ENCODE measurements at regions not wholly inside any gene's neighbourhood (a gene's known extent, or its start where the extent isn't known, plus 50 kb on each side); places are given as distances from the start of the nearest gene placed in this dataset.

GRCh38 chr12:75702477-75703093, 191.2 kb upstream of the KRR1 start:
- Histone ChIP-seq H3K27ac (no peak overlapping the region), H3K36me3 (no peaks in the 10 kb centered on the region), H3K9me3 (no peaks in the 10 kb centered on the region), H3K4me3 (no peak overlapping the region), H3K27me3 (replicated peaks; ENCODE audit: insufficient read depth) (no peaks in the 10 kb centered on the region), H3K4me1 (replicated peaks) (no peaks in the 10 kb centered on the region)
- intact Hi-C loops (cut with DNase I): no loop called here
- TF ChIP-seq POLR2AphosphoS5 (IDR thresholded peaks at IDR 0.05) (no peak), POLR2A (IDR thresholded peaks at IDR 0.05) (no peak)
- TF ChIP-seq, protein P1, sequence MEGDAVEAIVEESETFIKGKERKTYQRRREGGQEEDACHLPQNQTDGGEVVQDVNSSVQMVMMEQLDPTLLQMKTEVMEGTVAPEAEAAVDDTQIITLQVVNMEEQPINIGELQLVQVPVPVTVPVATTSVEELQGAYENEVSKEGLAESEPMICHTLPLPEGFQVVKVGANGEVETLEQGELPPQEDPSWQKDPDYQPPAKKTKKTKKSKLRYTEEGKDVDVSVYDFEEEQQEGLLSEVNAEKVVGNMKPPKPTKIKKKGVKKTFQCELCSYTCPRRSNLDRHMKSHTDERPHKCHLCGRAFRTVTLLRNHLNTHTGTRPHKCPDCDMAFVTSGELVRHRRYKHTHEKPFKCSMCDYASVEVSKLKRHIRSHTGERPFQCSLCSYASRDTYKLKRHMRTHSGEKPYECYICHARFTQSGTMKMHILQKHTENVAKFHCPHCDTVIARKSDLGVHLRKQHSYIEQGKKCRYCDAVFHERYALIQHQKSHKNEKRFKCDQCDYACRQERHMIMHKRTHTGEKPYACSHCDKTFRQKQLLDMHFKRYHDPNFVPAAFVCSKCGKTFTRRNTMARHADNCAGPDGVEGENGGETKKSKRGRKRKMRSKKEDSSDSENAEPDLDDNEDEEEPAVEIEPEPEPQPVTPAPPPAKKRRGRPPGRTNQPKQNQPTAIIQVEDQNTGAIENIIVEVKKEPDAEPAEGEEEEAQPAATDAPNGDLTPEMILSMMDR (IDR thresholded peaks at IDR 0.05): no peak
- no peak for DNase-seq (ENCODE audit: low spot score)
- WGBS: 46% methylated on average over 5 of the region's 5 CpGs

DNA sequence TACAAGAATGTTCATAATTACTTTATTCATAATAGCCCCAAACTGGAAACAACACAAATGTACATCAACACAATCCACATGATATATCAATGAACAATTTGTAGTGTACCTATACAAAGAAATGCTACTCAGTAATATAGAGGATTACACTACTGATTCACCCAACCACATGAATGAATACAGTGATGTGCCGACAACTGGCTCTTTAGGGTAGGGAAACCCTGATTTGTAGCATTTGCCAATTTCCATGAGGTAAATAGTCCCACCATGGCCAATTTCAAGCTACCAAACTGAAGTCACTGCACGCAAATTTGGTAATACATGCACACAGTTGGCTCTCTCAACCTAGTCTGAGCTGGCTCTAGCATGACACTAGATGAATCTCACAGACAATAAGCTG, 190.4 kb upstream of the KRR1 start:
- H3K27ac ChIP-seq: no peak overlapping the region
- 98% methylated on average over 2 of the region's 2 CpGs for WGBS
- H3K36me3 ChIP-seq: no peaks in the 10 kb centered on the region
- DNase-seq (ENCODE audit: low spot score): no peak
- H3K4me1 ChIP-seq (replicated peaks): no peaks in the 10 kb centered on the region
- no peaks in the 10 kb centered on the region for H3K27me3 ChIP-seq (replicated peaks; ENCODE audit: insufficient read depth)
- no peak overlapping the region for H3K4me3 ChIP-seq
- intact Hi-C loops (cut with DNase I): no loop called here
- TF ChIP-seq POLR2AphosphoS5 (IDR thresholded peaks at IDR 0.05): no peak
- TF ChIP-seq, protein P1 (IDR thresholded peaks at IDR 0.05): no peak
- no peak for TF ChIP-seq POLR2A (IDR thresholded peaks at IDR 0.05)
- H3K9me3 ChIP-seq: no peaks in the 10 kb centered on the region

GRCh38 chr12:75699728-75700496, 188.5 kb upstream of the KRR1 start:
- H3K9me3 ChIP-seq: no peaks in the 10 kb centered on the region
- no peak overlapping the region for H3K4me3 ChIP-seq
- no peaks in the 10 kb centered on the region for H3K36me3 ChIP-seq
- no peak overlapping the region for H3K27ac ChIP-seq
- no peak for DNase-seq (ENCODE audit: low spot score)
- H3K4me1 ChIP-seq (replicated peaks): no peaks in the 10 kb centered on the region
- TF ChIP-seq, protein P1 (IDR thresholded peaks at IDR 0.05): no peak
- TF ChIP-seq POLR2AphosphoS5 (IDR thresholded peaks at IDR 0.05) (no peak), POLR2A (IDR thresholded peaks at IDR 0.05) (no peak)
- intact Hi-C loops (cut with DNase I): no loop called here
- H3K27me3 ChIP-seq (replicated peaks; ENCODE audit: insufficient read depth): no peaks in the 10 kb centered on the region
- WGBS: 64% methylated on average over 7 of the region's 7 CpGs

DNA sequence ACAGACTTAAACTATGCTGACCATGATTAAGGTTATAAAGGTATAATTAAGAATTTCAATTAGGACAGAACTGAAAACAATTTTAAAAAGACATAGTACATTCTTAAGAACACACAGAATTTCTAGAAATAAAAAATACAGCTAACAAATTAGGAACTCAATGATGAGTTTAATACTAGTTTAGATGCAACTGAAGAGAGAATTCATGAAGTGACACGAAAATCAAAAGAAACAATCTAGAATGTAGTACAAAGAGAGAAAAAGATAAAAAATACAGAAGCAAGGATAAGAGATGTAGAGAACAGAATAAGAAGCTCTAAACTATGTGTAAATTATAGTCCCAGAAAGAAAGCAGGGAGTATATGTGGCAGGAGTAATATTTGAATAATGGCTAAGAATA, 187.8 kb upstream of the KRR1 start:
- WGBS: 88% methylated on average over 1 of the region's 1 CpG
- no peaks in the 10 kb centered on the region for H3K27me3 ChIP-seq (replicated peaks; ENCODE audit: insufficient read depth)
- no peaks in the 10 kb centered on the region for H3K9me3 ChIP-seq
- intact Hi-C loops (cut with DNase I): no loop called here
- no peak for DNase-seq (ENCODE audit: low spot score)
- no peaks in the 10 kb centered on the region for H3K36me3 ChIP-seq
- TF ChIP-seq POLR2AphosphoS5 (IDR thresholded peaks at IDR 0.05): no peak
- H3K4me1 ChIP-seq (replicated peaks): no peaks in the 10 kb centered on the region
- H3K27ac ChIP-seq: no peak overlapping the region
- no peak overlapping the region for H3K4me3 ChIP-seq

GRCh38 chr12:75698052-75698451, 186.6 kb upstream of the KRR1 start:
- TF ChIP-seq POLR2AphosphoS5 (IDR thresholded peaks at IDR 0.05): no peak
- no peak for TF ChIP-seq POLR2A (IDR thresholded peaks at IDR 0.05)
- TF ChIP-seq, protein P1 (IDR thresholded peaks at IDR 0.05): no peak
- Histone ChIP-seq H3K4me1 (replicated peaks) (no peaks in the 10 kb centered on the region), H3K27ac (no peak overlapping the region), H3K27me3 (replicated peaks; ENCODE audit: insufficient read depth) (no peaks in the 10 kb centered on the region), H3K9me3 (no peaks in the 10 kb centered on the region), H3K4me3 (no peak overlapping the region), H3K36me3 (no peaks in the 10 kb centered on the region)
- intact Hi-C loops (cut with DNase I): no loop called here
- 78% methylated on average over 1 of the region's 1 CpG for WGBS
- no peak for DNase-seq (ENCODE audit: low spot score)

Measured in prostate gland (tissue), 2 donors.